22Rv1 (cell line): ENCODE measurements at regions not wholly inside any gene's neighbourhood (a gene's known extent, or its start where the extent isn't known, plus 50 kb on each side); places are given as distances from the start of the nearest gene placed in this dataset.

Experiments used
- ZFX ChIP-seq: fragments of 450-650 bp; IDR thresholded peaks from 2 replicates; pipeline ENCODE4 v1.6.1; 2017; ENCODE audit warnings: antibody characterized with exemption, borderline replicate concordance
- TF ChIP-seq, protein P1 (sequence below): fragments of 450-650 bp; IDR thresholded peaks from 2 replicates; pipeline ENCODE4 v1.5.1; 2017; ENCODE audit warnings: mild to moderate bottlenecking

- TF ChIP-seq, protein P1, sequence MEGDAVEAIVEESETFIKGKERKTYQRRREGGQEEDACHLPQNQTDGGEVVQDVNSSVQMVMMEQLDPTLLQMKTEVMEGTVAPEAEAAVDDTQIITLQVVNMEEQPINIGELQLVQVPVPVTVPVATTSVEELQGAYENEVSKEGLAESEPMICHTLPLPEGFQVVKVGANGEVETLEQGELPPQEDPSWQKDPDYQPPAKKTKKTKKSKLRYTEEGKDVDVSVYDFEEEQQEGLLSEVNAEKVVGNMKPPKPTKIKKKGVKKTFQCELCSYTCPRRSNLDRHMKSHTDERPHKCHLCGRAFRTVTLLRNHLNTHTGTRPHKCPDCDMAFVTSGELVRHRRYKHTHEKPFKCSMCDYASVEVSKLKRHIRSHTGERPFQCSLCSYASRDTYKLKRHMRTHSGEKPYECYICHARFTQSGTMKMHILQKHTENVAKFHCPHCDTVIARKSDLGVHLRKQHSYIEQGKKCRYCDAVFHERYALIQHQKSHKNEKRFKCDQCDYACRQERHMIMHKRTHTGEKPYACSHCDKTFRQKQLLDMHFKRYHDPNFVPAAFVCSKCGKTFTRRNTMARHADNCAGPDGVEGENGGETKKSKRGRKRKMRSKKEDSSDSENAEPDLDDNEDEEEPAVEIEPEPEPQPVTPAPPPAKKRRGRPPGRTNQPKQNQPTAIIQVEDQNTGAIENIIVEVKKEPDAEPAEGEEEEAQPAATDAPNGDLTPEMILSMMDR = no peak
- TF ChIP-seq ZFX = no peak
Measured at GRCh38 chr9:73042155-73042554, 89.3 kb upstream of the ALDH1A1 start.
